ENCODE measurements at regions not wholly inside any gene's neighbourhood (a gene's known extent, or its start where the extent isn't known, plus 50 kb on each side); places are given as distances from the start of the nearest gene placed in this dataset.
A peak's percentile ranks its signal among the peaks of the same experiment; 100 is the strongest.
"Not testable (repeated sequence)": the region's sequence is repeated elsewhere in the genome, so short reads cannot be mapped to it uniquely, and the experiment has no call there.

DNA sequence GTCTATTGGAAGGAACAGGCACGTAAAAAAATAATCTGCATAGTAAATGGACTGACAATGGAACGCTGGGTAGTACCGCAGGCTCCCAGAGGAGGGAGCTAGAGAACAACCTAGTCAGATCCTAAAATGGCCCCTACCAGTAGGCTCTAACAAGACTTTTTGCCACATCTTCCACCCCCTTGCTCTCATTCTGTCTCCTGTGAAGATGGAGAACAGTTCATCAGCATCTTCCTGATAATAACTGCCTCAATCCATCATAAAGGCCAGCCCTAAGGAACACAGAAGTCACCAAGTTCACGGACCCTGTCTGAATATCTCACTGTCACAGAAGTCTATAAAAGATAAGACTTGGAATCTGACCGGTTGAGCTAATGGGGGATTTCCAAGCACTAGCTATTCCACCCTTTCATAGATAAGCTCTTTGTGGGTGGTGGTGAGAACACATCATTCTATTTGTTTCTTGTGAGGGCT is 133.4 kb downstream of the SLC1A3 start:
- peak; percentile 64 for DNase-seq (ENCODE audit: low read depth)

DNA sequence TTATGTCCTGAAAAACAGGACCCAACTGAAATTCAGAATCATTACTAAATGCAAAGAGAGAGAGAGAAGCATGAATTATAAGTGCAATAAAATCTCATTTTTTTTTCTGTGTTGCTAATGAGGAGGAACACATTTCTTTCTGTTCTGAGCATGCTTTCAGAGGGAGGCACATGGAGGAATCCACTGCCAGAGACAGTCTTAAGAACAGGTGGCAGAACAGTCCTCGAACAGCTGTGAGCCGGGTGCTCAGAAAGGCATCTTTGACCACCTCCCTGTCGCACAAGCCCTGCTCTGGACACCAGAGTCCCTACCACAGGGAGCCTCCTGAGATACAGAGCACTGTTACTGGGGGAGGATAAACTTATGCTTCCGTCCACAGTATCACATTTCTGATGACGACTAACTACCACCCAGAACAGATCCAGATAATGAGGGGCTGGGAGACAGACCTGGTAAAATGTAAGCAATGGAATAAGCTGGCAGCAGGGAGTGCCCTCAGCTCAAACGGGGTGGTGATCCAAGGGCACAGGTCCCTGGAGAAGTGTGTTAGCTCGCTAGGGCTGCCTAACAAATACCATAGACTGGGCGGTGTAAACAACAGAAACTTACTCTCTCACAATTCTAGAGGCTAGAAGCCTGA is 134.0 kb downstream of the SLC1A3 start:
- peak; percentile 67 for DNase-seq (ENCODE audit: low read depth)

DNA sequence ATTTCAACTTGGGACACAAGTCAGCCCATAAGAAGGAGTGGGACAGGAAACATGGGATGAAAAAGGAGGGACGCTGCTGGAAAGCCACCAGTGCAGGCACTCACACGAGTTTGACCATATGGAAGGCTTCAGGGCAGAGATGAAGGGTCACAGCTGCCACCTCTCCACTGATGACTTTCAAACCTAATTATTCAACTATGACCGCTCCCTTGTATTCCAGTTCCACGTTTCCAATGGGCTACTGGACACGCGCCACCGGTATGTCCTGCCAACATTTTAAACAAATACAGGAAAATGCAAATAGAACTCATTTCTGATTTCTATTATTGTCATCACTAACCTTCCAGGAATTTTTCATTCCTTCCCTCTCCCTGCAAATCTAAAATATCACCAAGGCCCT is 134.7 kb downstream of the SLC1A3 start:
- no peak for DNase-seq (ENCODE audit: low read depth)

DNA sequence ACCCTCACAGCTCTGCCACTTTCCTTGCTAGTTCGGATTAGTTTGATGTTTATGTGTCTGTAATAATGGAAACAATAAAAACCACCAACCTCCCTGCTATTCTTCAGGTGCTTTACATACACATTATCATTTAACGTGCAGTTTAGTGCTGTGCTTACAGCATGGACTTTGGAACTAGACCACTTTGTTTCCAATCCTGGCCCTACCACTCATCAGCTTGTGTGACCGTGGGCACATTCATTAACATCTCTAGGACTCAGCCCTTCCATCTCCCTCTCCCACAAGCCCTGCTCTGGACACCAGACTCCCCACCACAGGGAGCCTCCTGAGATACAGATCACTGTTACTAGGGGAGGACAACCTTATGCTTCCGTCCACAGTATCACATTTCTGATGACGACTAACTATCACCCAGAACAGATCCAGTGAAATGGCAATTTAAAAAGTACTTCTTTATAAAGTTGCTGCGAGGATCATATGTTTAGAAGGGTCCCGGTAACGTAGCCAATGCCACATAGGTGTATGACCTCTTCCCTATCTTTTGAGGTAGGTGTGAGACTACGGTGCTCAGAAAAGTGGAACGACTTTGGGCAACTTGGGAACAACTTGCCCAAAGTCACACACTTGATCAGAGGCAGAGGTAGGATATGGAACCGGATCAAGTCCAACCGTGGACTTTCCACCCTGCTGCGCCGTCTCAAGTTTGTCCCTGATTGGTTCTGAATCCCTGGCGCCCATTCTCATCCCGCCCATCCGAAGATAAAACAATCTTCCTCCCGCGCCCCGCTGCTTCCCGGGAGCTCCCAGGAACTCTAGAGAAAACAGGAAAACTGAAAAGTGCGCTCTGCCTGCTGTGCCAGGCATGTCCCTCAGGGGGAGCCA is 132.4 kb upstream of the NIPBL start:
- DNase-seq (ENCODE audit: low read depth), result peak; percentile 84

DNA sequence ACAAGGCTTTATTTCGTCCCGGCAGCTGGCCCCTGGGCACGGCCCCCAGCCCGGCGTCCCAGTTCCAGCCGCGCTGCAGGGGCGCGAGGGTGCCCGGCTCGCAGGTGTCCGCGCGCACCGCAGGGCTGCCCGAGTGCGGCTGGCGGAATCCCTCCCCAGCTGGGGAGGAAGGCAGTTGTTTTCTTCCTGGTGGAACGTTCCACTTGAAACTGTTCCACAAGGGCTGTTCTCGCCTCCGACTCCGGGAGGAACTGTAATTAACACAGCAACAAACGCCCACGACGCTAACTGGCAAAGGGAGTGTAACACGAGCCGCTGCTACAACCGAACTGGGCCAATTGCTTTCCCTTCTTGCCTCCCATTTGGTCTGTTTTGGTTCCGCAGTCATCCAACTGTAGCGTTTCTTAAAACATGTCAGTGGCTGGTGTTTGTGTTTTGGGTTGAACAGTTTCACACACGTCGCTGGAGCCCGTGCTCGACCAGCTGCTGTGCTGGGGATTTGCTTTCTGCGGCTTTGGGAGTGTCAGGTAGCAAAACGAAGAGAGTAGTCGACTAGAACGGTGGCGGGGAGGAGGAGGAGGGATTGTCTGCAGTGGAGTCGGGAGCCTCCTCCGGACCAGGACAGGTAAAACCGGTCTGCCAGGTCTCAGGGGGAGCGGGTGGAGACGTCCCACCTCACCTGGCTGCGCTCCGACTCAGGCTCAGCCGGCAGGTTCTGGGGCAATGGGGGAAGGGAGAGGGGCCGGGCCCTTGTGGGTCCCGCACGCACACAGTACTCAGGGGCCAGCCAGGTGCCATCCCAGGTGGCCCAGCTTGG is 131.6 kb upstream of the NIPBL start:
- DNase-seq (ENCODE audit: low read depth), result no peak

DNA sequence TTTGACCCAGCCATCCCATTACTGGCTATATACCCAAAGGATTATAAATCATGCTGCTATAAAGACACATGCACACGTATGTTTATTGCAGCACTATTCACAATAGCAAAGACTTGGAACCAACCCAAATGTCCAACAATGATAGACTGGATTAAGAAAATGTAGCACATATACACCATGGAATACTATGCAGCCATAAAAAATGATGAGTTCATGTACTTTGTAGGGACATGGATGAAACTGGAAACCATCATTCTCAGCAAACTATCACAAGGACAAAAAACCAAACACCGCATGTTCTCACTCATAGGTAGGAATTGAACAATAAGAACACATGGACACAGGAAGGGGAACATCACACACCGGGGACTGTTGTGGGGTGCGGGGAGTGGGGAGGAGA is 128.8 kb upstream of the NIPBL start:
- not testable (repeated sequence) for DNase-seq (ENCODE audit: low read depth)

DNA sequence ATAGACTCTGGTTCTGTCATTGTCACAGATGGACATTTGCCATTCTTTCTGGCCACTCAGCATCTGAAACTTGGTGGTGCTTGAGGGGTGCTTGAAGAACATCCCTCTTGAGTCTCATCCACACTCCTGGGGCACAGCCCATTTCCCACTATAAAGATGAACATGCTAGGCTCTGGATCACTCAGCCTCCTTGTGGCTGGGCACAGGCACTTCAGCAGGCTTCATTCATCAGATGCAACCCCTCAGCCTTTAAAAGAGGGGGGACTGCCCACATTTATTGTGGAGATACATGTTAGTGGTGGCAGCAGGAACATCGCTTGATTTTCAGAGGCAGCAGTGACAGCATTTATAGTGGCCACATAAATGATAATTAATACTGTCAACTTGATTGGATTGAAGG is 124.7 kb upstream of the NIPBL start:
- DNase-seq (ENCODE audit: low read depth), result no peak

DNA sequence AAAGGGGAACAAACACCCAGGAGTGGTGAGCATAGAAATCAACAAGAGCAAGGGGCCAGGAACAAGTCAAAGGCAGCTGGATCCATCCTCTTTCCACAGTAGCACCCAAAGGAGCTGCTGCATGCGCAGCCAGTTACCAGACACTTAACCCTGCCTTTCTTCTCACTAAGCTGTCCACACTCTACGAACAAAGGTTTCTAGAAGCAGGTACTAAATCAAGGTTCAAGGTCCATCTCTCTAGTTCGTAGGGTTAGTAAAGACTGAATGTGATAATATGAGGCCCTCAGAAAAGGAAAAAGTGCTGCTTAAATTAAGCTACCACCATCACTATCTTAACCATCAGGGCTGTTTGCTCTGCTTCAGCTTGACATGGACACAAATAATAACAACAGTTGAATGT is 121.2 kb upstream of the NIPBL start:
- DNase-seq (ENCODE audit: low read depth), result no peak

DNA sequence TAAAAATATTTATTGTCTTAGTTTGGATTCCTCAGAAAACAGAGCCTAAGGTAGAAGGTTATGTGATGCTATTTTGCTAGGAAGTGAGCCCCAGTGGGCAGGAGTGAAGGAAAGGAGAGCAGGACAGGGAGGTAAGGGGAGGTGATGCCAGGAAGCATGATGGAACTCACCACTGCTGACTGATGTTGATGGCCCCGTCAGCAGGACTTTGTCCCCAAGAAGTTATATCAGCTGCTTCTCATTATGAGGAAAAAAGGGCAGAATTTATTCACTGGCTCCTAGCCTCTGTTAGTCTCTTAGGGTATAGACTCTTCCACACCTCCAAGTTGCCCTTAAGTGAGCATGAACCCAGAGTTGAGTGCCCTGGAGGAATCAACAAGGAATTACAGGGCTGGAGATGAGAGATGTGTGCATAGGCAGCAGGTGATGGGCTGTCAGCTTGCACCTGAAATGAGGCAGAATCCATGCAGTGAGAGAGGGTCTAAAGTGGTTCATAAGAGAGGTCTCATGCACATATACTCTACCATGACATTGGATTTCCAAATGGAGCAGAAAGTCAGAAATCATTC is 120.6 kb upstream of the NIPBL start:
- DNase-seq (ENCODE audit: low read depth), result no peak

DNA sequence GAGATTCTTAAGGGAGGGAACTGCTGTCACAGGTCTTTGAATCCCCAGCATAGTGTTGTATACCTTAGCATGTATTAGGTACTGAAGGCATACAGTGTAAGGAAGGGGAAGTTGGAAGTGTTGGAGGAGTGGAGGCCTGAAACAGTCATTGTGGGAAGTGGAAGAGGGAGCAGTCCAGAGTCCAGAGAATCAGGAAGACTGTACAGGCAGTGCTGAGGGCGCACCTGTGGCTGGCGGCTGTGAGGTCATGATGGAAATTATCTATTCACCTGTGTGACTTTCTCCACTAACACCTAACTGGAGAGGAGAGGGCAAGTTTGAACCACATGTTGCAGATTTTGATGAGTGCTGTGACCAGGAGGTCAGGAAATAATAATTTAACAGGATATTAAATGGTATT is 119.7 kb upstream of the NIPBL start:
- no peak for DNase-seq (ENCODE audit: low read depth)

DNA sequence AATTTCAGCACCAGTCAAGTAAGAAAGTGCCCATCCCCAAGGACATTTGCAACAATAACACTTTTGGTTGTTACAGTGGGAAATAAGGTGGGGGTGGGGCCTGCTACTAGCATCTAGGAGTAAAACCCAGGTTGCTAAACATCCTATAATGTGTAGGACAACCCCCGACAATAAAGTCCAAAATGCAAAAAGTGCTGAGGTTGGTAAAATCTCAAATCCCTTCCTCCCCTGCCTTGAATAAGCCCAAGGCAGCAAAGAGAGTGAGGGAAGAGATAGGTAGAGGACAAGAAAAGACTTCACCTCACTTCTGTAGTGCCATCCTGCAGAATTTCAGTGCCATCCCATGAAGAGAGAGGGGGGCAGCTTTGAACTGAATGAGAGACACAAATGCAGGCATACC is 117.5 kb upstream of the NIPBL start:
- DNase-seq (ENCODE audit: low read depth), result no peak

DNA sequence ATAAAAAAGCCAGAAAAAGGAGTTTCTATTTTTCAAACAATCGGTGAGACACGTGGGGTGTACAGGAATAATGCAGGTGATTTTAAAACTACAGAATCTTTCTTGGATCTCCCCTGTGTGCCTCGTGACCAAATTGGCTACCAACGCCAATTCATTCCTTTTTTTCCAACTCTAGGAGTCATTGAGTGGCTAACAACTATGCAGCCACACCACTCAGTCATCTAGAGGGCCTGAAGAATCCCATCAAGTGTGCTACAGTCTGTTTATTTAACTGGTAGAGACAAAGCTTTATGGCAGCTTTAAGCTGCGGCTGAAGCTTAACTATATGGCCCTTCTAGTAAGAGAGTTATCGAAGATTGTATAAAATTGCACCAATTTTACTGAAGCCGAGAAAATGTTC is 113.1 kb upstream of the NIPBL start:
- DNase-seq (ENCODE audit: low read depth), result no peak

DNA sequence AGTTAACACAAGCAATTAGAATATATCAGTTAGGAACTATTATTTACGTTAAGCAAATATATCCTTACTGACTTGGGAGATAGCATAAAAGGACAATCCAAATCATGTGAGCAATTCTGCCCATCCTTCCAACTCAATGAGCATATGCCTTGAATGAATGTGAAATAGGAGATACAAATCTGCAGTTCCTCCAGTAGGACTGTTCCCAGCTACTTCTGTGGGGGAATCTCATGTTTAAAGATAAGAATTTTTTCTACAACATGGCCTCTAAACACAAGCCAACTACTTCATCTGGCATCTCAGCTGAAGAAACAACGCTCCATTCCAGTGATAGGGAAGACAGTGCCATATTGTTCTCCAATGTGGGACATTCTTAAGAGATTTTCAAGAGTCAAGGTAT is 110.7 kb upstream of the NIPBL start:
- no peak for DNase-seq (ENCODE audit: low read depth)

DNA sequence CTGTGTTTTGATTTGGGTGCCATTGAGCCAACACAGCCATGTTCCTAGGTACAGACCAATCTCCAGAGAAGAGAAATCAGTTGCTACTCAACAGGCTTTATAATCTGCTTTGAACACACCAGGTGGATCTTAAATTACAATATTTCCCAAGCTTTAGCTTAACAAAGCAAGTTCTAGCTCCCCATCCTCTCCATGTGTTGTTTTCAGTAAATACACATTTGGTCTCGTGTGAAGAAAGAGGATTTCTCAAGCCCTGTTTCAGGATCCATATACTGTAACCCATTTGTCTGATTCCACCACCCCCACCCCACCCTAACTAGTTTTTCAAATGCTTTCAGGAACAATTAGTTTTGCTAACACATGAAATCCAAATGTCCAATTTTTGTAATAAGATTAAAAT is 109.6 kb upstream of the NIPBL start:
- DNase-seq (ENCODE audit: low read depth), result no peak

DNA sequence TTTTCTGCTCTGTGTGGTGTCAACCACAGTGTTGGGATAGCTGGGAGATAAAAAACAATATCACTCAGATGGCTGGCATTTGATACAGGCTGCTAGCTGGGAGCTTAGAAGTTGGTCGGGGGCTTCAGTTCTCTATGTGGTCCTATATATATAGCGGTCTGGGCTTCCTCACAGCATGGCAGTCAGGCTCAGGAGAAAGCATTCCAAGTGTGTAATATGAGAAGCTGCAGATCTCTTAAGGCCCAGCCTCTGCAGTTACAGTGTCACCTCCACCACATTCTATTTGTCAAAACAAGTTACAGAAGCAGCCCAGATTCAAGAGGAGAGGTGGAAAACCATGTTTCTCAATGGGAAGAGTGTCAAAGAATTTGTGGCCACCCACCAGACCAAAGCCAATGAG is 108.1 kb upstream of the NIPBL start:
- no peak for DNase-seq (ENCODE audit: low read depth)

DNA sequence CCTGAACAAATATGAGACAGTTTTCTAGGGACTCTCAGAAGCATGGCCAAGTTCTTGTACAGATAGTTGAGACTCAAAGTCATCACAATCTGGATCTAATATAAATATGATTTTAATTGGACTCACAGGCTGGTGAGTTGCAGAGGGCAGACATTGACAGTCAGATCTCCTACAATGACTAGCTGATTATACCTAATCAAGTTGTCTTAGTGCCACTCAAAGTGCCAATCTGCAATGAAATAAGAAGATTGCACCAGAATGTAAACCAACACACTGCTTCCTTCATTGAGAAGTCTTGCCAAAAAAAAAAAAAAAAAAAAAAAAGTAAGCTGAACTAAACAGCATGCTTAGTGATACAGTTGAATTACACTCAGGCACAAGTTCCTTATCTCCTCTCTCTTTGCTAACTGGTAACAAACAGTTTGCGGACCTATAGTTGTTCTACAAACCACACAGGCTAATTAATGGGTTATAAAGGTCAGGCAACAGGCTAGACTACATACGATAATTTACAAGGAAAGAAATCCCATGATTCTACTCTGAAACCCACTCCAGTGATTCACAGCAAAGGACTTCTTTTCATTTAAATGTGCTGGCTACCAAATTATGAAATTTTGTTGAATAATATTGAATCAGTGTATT is 107.3 kb upstream of the NIPBL start:
- no peak for DNase-seq (ENCODE audit: low read depth)

DNA sequence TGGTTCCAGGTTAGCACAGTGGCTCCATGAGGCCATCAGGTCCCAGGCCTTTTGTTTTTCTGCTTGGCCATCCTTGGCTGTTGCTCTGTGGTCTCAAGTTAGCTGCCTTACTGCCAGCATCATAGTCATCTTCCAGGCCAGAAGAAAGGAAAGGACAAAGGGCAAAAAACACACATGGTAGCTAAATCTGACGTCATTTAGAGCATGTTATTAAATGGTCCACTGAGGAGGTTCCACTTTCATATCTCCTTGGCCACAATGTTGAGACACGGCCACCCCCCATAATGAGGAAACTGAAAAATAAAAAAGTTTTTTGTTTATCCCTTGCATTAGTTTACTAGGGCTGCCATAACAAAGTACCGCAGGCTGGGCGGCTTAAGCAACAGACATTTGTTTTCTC is 106.4 kb upstream of the NIPBL start:
- DNase-seq (ENCODE audit: low read depth), result no peak

DNA sequence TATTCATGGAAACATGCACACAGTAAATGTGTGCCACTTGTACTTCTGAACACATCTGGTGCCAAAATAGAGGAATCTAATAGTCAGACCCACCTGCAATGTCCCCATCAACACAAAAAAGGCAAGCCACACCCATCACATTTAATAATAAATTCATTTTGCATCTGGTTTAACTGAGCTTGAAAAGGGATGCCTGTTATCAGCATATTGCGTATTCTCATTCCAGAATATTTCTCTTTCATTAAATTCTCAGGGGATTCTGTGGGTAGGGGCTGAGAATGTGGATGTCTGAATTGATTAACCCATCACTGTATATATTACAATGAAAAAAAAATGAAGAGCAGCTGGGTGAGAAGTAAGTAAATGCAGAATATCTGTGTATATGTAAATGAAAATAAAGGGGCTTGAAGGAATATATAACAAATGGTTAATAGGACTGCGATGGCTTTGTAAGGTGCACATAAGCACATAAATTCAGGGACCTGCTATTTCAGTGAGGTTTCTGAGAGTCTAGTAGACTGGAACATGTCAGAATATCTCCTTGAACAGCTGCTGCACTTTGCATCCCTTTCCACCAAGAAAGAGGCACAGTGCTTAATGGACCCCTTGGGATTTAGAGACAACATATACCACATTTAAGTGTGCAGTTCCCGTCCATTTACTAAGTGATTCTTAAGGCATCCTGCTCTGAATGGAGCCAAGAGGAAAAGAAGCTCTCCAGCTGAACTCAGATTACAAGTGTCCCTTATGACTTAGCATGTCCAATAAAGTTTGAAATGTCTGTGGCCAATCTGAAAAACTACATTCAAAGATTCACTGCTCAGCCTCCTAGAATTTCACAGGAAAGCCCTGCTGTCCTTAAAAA is 104.1 kb upstream of the NIPBL start:
- DNase-seq (ENCODE audit: low read depth), result no peak

DNA sequence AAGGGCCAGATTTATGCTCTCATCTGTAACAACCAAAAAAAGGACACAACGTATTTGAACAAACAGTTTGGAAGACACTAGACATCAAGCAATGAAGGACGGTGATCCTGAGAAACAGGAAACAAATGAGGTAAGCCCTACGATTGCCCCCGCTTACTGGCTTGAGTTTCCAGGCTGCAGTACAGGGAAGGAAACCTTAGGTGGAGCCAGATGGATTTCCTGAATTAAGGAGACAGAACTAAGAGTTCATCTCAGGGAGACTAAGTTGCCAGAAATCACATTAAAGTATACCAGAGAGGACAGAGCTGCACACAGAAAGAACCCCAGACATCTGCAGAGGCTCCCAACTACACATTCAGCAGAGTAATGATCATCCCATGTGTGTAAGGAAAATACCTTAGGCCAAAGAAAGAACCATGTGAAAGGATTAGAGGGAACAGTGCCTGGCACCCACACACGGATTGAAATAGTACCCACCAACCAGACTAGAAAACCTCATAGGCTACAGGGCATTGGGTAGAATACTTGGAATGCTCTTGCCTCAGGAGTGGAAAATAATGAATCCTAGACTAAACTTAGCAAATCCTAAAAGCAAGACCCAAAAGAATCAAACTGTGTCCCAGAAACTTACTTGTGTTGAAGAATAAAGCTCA is 99.3 kb upstream of the NIPBL start:
- DNase-seq (ENCODE audit: low read depth), result peak; percentile 40

DNA sequence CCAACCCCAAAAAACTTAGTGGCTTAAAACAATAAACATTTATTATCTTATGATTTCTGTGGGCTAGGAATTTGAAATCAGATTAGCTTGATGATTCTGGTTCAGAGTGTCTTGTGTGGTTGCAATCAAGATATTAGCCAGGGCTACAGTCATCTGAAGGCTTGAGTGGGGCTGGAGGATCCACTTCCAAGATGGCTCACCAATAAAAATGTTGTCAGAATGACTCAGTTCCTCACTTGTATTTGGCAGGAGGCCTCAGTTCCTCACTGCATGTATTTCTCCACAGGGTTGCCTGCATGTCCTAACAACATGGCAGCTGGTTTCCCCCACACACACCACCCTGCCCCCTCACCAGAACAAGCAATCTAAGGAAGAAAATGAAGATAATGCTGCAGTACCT is 98.2 kb upstream of the NIPBL start:
- peak; percentile 8 for DNase-seq (ENCODE audit: low read depth)
